GM23338 (cell line): ENCODE measurements at regions not wholly inside any gene's neighbourhood (a gene's known extent, or its start where the extent isn't known, plus 50 kb on each side); places are given as distances from the start of the nearest gene placed in this dataset.

Experiments
- CREB1 ChIP-seq: fragments of 250-450 bp; sonication (Bioruptor Pico); IDR thresholded peaks from 2 replicates; pipeline ENCODE4 v1.5.0; 2020; ENCODE audit warnings: low read depth, mild to moderate bottlenecking, moderate library complexity
- CTCF ChIP-seq, 2 experiments: fragments of 200-600 bp in 1 of 2; sonication (generic) in 1 of 2; conservative IDR thresholded peaks; 2 replicates each; pipeline versions ENCODE4 v1.5.1 to v1.6.1; 2016 to 2017; ENCODE audit warnings: antibody characterized with exemption in 2 of 2, low read depth in 2 of 2, mild to moderate bottlenecking in 2 of 2, moderate library complexity in 1 of 2
- EZH2 ChIP-seq: fragments of 200-600 bp; sonication (generic); IDR thresholded peaks from one replicate; pipeline ENCODE4 v1.8.0; 2017; ENCODE audit warnings: antibody characterized with exemption, mild to moderate bottlenecking, low read depth; ENCODE audit not compliant: unreplicated experiment
- EZH2phosphoT487 ChIP-seq: fragments of 200-600 bp; sonication (generic); IDR thresholded peaks from one replicate; pipeline ENCODE4 v1.8.1; 2018; ENCODE audit warnings: antibody characterized with exemption; ENCODE audit not compliant: unreplicated experiment
- POLR2AphosphoS5 ChIP-seq: IDR thresholded peaks from 2 replicates; pipeline ENCODE4 v1.6.1; 2016; ENCODE audit warnings: antibody characterized with exemption, low read depth
- REST ChIP-seq: IDR thresholded peaks from one replicate; pipeline ENCODE4 v1.6.1; 2018; ENCODE audit warnings: antibody characterized with exemption; ENCODE audit not compliant: unreplicated experiment
- STAT1 ChIP-seq: IDR thresholded peaks from one replicate; pipeline ENCODE4 v1.6.1; 2016; ENCODE audit warnings: antibody characterized with exemption; ENCODE audit not compliant: unreplicated experiment
- TF ChIP-seq, protein P1 (sequence below): IDR thresholded peaks from 2 replicates; pipeline ENCODE4 v1.6.1; 2016; ENCODE audit warnings: antibody characterized with exemption

DNA sequence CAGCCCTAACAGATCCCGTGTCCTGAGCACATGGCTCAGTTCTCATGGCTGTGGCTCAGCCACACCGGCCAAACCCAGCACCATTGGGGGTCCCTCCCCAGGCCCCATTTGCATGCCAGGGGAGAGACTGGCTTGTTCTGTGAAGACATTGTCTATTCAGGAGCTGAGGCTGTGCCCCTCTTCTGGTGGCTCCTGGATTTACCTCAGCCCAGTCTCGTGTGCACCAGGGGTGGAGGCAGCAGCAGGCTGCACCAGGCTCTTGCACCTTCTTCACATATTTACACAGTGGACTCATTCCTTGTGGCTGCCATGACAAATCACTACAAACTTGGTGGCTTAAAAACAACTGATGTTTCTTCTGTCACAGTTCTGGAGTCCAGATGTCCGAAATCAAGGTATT is 92.4 kb upstream of the ITGA6 start:
- TF ChIP-seq CTCF (conservative IDR thresholded peaks at IDR 0.05; ENCODE audit: low read depth in 2 of 2) (0 out of 4 replicates have a peak, but pooled peaks of 1 of the 2 experiments have one; percentile 10), EZH2 (no peak), EZH2phosphoT487 (no peak), POLR2AphosphoS5 (no peak), CREB1 (no peak), STAT1 (no peak), REST (no peak)
- TF ChIP-seq, protein P1, sequence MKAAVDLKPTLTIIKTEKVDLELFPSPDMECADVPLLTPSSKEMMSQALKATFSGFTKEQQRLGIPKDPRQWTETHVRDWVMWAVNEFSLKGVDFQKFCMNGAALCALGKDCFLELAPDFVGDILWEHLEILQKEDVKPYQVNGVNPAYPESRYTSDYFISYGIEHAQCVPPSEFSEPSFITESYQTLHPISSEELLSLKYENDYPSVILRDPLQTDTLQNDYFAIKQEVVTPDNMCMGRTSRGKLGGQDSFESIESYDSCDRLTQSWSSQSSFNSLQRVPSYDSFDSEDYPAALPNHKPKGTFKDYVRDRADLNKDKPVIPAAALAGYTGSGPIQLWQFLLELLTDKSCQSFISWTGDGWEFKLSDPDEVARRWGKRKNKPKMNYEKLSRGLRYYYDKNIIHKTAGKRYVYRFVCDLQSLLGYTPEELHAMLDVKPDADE, result no peak
